Nephron progenitor cell (in vitro differentiated cells): ENCODE measurements at regions not wholly inside any gene's neighbourhood (a gene's known extent, or its start where the extent isn't known, plus 50 kb on each side); places are given as distances from the start of the nearest gene placed in this dataset.

Experiments used
- DNase-seq: peaks from one replicate; pipeline ENCODE4 v3.0.0; 2021
- H3K27ac Mint-ChIP-seq: 2 replicates; pipeline ENCODE4 v1.8.0; 2021; ENCODE audit warnings: mild to moderate bottlenecking, moderate library complexity, mixed read lengths
- H3K27me3 Mint-ChIP-seq: 2 replicates; pipeline ENCODE4 v1.8.0; 2021; ENCODE audit warnings: mild to moderate bottlenecking, low read depth, mixed read lengths; ENCODE audit not compliant: poor library complexity
- H3K36me3 Mint-ChIP-seq: 2 replicates; pipeline ENCODE4 v1.8.0; 2021; ENCODE audit warnings: low read depth, mixed read lengths
- H3K4me1 Mint-ChIP-seq: 2 replicates; pipeline ENCODE4 v1.8.0; 2021; ENCODE audit warnings: mixed read lengths
- H3K4me3 Mint-ChIP-seq: 2 replicates; pipeline ENCODE4 v1.8.0; 2021; ENCODE audit warnings: mild to moderate bottlenecking, moderate library complexity, mixed read lengths
- H3K9me3 Mint-ChIP-seq: 2 replicates; pipeline ENCODE4 v1.8.0; 2021; ENCODE audit warnings: mild to moderate bottlenecking, moderate library complexity, mixed read lengths
- CTCF ChIP-seq: fragments of 200-600 bp; sonication (generic); IDR thresholded peaks from 2 replicates; pipeline ENCODE4 v1.5.0; 2021; ENCODE audit warnings: antibody characterized with exemption

- Mint-ChIP-seq H3K27me3 (peaks cover 10% of the 10 kb centered on the region), H3K4me3 (no peak overlapping the region), H3K27ac (no peak overlapping the region), H3K4me1 (no peaks in the 10 kb centered on the region), H3K36me3 (no peaks in the 10 kb centered on the region), H3K9me3 (peaks cover 21% of the 10 kb centered on the region)
- DNase-seq = no peak
- no peak for TF ChIP-seq CTCF
These were observed 373.0 kb downstream of the CTTN start for GRCh38 chr11:70771099-70771885.

- no peak for TF ChIP-seq CTCF
- H3K27ac Mint-ChIP-seq = no peak overlapping the region
- no peaks in the 10 kb centered on the region for H3K36me3 Mint-ChIP-seq
- H3K9me3 Mint-ChIP-seq = peaks cover 21% of the 10 kb centered on the region
- DNase-seq = no peak
- H3K27me3 Mint-ChIP-seq = peaks cover 7% of the 10 kb centered on the region
- H3K4me1 Mint-ChIP-seq = no peaks in the 10 kb centered on the region
- no peak overlapping the region for H3K4me3 Mint-ChIP-seq
These were observed 374.6 kb downstream of the CTTN start for GRCh38 chr11:70772950-70773349.

GRCh38 chr11:70775386-70776075 is 377.2 kb downstream of the CTTN start:
- Mint-ChIP-seq H3K27ac (no peak overlapping the region), H3K27me3 (peaks cover 4% of the 10 kb centered on the region), H3K4me3 (no peak overlapping the region), H3K36me3 (no peaks in the 10 kb centered on the region), H3K4me1 (peaks cover 7% of the 10 kb centered on the region), H3K9me3 (peaks cover 21% of the 10 kb centered on the region)
- no peak for TF ChIP-seq CTCF
- no peak for DNase-seq

DNA sequence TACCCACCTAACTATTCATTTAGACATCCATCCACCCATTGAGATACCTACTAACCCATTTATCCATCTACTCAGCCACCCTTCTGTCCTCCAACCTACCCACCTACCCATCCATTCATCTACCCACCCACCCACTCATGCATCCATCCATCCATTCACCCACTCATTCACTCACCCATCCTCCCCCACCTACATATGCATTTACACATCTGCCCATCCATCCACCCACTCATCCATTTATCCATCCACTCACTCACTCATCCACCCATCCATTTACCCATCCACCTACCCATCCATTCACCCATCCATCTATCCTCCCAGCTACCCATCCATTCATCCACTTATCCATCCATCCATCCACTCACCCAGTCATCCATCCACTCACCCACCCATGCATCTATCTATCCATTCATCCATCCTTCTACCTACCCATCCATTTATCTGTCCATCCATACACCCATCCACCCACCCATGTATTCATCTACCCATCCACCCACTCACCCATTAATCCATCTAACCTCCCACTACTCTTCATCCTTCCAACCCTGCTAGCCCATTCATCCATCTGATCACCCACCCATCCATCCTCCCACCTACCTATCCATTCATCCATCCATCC is 378.7 kb downstream of the CTTN start:
- no peak overlapping the region for H3K4me3 Mint-ChIP-seq
- no peak for TF ChIP-seq CTCF
- H3K27ac Mint-ChIP-seq = no peak overlapping the region
- no peak for DNase-seq
- H3K9me3 Mint-ChIP-seq = peaks cover 21% of the 10 kb centered on the region
- no peaks in the 10 kb centered on the region for H3K36me3 Mint-ChIP-seq
- peaks cover 7% of the 10 kb centered on the region for H3K4me1 Mint-ChIP-seq
- H3K27me3 Mint-ChIP-seq = peaks cover 4% of the 10 kb centered on the region

GRCh38 chr11:70778883-70779282 is 380.6 kb downstream of the CTTN start:
- Mint-ChIP-seq H3K27ac (peak overlapping the region; percentile 25), H3K27me3 (peaks cover 4% of the 10 kb centered on the region), H3K9me3 (peaks cover 11% of the 10 kb centered on the region), H3K4me1 (peaks cover 14% of the 10 kb centered on the region), H3K36me3 (no peaks in the 10 kb centered on the region), H3K4me3 (no peak overlapping the region)
- DNase-seq = no peak
- TF ChIP-seq CTCF = no peak
